Right lobe of liver (tissue), 4 donors: ENCODE measurements at regions not wholly inside any gene's neighbourhood (a gene's known extent, or its start where the extent isn't known, plus 50 kb on each side); places are given as distances from the start of the nearest gene placed in this dataset.
A peak's percentile ranks its signal among the peaks of the same experiment; 100 is the strongest.

Source experiments
- CTCF ChIP-seq, 4 donors: fragments of 200-600 bp in 3 of 4; fragments of 450-650 bp in 1 of 4; IDR thresholded peaks; one replicate each; pipeline versions ENCODE4 v1.5.1 to v1.8.0; 2016 to 2022; ENCODE audit warnings: antibody characterized with exemption in 4 of 4, mild to moderate bottlenecking in 2 of 4
- POLR2A ChIP-seq: fragments of 450-650 bp; IDR thresholded peaks from one replicate; pipeline ENCODE4 v1.6.1; 2017; ENCODE audit warnings: antibody characterized with exemption, mild to moderate bottlenecking
- donor health status: DM: no; HTN: no; CAD: no.
- donor health status: DM: no; HTN: no; CAD: no.
- donor health status: DM: no; HTN: yes; CAD: no.

GRCh38 chr17:31738488-31738887 lies 120.6 kb downstream of the COPRS start:
- TF ChIP-seq POLR2A (no peak), CTCF (IDR thresholded peaks at IDR 0.05) (peak in 1 of 4 donors; percentile 1)
